HG03097 (cell line): ENCODE measurements at regions not wholly inside any gene's neighbourhood (a gene's known extent, or its start where the extent isn't known, plus 50 kb on each side); places are given as distances from the start of the nearest gene placed in this dataset.
"Not testable (repeated sequence)": the region's sequence is repeated elsewhere in the genome, so short reads cannot be mapped to it uniquely, and the experiment has no call there.

Source experiments
- ATAC-seq: cut with Tn5 transposase; IDR thresholded peaks from one replicate; pipeline ENCODE4 v1.9.1; 2021; ENCODE audit not compliant: unreplicated experiment, low FRiP score

DNA sequence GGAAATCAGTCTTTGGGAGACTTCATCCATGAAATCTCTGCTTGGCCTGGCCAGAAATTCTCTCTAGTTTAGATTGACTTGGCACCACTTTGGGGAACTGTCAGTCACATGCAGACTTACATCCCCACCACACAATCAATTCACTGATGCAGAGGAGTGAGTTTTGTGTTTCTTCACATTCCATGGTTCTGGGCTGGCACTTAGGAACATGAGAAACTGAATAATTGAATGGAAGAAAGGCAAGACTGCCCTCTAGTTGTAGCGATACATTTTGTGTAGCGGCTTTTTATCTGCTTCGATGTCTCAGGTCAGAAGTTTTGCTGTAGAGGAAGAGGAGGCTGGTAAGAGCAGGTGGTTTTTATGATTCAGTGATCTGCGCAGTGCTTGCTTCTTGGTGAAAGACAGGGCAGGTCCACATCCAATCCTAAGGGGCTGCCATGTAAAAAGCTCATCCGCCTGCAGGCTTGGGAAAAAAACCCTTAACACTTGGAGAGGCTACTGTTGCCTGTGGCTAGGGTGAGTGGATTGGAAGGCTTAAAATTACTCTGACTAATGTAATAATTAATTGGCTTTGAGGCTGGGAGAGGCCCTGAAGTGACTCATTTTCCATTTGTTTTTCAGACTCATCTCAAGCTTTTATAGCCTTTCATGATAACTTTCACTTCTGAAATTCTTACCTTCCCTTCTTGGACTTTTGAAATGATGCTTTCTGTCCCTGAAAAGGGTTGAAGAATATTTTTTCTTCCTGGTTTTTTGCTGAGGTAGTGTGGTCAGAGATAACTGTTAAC is 75.4 kb upstream of the LPCAT1 start:
- ATAC-seq, result not testable (repeated sequence)

DNA sequence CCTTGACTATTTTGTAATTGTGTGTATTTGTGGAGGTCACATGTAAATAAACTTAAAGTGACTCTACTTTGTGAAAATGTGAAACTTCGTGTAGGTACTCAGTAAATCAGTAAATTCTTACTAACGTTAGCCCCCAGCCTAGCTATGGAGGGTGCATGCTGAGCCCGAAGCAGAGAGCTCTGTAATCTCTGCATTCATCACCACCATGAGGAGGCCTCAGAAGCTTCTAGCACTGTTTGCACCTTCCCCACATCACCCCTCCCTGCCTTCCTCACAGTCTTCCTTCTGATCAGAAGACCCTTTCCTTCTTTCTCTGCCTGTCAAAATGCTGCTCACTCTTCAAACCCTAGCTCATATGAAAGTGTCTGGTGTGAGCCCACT is 73.3 kb upstream of the LPCAT1 start:
- not testable (repeated sequence) for ATAC-seq

DNA sequence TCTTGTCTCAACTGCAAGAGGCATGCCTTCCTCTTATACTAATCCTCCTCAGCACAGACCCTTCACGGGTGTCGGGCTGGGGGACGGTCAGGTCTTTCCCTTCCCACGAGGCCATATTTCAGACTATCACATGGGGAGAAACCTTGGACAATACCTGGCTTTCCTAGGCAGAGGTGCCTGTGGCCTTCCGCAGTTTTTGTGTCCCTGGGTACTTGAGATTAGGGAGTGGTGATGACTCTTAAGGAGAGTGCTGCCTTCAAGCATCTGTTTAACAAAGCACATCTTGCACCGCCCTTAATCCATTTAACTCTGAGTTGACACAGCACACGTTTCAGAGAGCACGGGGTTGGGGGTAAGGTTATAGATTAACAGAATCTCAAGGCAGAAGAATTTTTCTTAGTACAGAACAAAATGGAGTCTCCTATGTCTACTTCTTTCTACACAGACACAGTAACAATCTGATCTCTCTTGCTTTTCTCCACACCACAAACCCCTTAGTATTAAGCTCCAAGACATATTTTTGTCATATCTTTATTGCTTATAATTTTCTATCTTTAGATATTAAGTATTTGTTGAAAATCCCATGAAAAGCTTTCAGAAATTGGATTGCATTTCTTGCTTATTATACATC is 72.8 kb upstream of the LPCAT1 start:
- ATAC-seq, result not testable (repeated sequence)

DNA sequence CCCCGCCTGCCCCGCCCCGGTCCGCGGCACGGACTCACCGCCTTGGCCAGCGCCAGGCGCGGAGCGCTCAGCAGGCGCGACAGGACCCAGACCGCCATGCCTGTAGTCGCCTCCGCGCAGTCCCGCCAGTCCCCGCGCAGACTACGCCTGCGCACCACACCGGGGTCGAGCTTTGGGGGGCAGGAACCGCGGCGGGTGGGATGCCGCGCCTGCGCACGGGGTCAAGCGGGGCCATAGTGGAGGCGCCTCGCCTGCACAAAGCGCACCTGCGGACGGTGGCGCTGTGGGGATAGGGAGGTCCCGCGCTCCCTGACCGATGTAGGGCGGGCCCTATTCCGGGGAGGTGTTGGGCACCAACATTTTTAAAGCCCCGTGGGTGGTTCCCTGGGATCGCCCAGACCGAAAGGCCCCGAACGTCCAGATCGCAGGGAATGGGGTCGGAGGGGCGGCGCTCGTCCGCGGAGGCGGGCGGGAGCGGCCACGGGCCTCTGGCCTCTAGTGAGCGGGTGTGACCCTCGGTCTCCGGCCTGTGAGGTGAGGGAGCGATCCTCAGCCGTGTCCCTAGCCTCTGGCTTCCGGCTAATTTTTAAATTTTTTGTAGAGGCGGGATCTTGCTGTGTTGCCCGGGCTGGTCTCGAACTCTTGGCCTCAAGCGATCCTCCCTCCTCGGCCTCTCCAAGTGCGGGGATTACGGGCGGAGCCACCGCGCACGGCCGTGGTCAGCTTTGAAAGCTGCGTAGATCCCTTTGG is 70.8 kb upstream of the LPCAT1 start:
- ATAC-seq, result peak; percentile 90

DNA sequence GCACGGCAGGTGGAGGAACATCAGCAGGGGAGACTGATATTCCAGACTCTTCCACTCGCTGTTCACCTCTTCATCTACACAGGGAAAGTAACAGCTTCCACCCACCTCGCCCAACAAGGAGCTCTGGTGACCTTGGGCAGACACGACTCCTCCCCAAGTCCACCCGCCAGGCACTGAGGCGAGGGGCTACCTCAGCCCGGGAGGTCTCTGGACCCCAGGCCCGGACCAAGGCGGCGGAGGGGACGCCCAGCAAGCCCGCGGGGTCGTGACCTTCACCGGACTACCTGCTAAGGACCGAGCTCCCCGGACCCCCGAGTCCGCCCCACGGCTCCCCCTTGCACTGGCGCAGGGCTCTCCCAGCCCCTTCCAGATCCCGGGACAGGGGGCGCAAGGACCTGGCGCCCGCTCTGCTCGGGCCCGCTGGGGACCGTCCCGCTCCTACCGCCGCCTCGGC is 70.2 kb upstream of the LPCAT1 start:
- peak; percentile 6 for ATAC-seq

DNA sequence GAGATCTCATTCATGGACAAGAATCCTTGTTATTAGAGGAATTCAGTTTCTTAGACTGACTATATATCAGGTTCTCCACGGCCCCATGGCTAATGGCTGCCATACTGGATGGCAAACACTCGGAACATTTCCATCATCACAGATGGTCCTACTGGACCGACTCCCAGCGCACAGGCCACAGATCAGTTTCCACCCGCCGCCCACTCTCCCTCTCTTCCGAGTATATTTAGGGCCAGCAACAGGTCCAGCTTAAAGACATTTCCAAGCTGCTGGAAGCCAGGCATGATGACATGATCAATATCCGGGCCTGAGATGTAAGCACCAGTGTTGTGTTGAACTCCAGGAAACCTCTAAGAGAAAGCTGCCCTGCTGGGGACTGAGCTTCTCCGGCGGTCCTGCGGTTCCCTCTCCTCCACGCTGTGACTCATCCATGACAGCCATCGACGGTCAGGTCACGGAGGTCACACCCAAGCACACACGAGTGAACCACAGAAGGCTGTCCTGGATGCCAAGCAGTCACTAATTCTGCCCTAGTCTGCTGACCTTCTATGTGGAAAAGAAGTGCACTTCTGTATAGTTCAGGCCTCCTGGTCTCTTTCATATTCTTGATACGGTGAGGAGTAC is 64.4 kb upstream of the LPCAT1 start:
- not testable (repeated sequence) for ATAC-seq

DNA sequence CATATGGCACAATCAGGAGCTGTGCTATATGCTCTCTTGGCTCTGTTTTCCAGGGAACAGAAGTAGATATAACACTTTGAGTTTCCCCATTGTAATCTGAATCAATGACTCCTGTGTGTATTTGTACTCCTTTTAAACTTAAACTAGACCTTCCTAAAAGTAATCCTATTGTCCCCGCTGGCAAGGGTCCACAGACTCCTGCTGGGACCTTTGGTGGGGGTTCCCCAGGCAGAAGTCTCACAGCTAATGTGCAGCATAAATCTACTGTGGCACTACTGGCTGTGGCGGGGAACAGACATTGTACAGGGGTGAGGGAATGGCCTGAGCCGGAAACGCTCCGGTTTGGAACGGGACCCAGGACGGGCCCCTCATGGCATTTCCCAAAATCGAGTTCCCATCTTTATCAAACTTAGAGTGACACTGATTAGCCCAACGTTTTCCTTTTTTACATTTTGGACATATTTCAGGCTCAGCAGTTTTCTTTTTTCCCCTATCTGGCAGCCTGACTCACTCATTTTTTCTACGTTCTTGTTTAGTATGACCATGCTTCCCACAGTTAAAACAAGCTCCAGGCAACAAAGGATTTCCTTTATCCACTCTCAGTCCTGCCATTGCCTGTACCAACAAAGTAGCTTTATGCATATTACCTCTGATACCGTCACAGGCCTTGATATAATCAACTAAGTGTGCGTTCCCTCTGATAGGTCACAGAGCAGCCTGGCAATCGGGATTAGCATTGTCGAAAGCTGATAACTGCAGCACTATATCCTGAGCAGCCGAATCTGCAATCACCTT is 59.5 kb upstream of the LPCAT1 start:
- ATAC-seq, result not testable (repeated sequence)

DNA sequence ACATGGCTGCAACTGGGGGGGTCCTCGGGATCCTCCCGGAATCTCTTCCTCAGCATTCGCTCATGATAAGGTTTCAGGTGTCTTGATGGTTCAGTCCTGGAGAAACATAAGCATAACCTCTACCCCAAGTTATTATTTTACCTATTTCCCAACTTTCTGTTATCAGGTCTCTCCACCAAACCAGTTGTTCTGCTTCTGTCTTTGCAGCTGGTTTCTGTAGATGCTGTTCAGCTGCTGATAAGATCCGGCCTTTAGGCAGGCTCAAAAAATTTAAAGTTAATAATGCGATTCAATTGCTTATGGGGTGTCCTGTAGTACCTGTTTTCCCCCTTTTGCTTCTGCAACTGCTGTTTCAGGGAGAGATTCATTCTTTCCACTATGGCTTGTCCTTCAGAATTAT is 55.6 kb upstream of the LPCAT1 start:
- ATAC-seq, result not testable (repeated sequence)

DNA sequence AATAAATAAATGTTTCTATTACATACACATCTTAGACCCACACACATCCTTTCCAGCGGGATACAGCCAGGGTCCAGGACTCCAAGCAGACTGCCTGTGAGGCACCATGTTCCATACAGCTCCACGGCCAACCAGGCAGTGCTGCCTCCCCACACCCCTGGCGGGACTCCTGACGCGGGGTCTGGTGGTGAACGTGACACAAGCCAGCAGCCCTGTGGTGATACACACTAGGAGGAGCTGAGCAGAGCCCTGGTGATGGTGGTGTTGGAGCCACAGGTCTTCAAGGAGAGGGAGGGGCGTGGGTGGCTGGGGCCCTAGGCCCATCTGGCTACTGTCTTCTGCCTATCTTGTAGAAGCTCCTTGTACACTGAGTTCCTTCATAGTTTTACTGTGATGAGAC is 53.1 kb upstream of the LPCAT1 start:
- ATAC-seq, result not testable (repeated sequence)

DNA sequence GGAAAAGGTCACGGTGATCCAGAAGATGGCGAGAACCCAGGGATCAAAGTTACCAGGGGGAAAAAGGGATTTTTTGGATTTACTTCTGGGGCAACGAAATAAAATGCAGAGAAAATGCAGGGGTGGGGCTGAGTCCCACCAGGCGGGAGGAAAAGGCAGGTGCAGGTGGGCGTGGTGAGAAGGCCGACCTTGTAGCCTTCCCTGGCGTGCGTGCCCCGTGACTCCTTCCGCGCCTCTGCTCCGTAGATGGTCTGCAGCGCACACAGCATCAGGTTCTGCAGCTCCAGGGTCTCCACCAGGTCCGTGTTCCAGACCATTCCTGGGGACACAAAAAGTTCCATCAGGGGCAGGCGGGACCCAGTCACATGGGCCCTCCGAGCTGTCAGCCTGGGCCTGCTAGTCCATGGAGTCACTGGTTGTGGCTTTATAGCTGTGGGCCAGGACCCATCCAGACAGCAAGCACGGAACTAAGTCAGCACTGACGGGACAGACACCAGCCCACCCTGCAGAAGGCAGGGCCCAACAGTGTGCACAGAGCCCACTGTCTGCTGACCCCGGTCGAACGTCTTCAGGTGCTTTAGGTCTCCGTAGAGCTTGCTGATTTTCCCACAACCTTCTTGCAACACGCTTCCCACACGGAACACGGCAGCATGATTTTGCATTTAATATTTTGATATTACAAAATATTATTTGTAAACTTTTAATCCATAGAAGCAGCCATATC is 52.4 kb upstream of the LPCAT1 start:
- ATAC-seq, result not testable (repeated sequence)

DNA sequence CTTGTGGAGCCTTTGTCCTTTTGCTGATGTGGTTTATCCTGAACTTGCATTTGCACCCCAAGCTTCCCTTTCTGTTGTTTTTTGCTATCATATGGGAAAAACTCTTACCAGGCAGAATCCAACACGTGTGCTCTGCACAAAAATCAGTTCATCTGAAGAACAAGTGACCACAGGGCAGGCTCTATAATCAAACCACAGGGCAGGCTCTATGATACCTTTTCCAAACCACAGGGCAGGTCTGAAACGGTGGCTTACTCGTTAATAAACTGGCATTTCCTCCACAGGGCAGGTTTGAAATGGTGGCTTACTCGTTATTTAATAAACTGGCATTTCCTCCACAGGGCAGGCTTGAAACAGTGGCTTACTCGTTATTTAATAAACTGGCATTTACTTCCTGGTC is 51.7 kb upstream of the LPCAT1 start:
- not testable (repeated sequence) for ATAC-seq

DNA sequence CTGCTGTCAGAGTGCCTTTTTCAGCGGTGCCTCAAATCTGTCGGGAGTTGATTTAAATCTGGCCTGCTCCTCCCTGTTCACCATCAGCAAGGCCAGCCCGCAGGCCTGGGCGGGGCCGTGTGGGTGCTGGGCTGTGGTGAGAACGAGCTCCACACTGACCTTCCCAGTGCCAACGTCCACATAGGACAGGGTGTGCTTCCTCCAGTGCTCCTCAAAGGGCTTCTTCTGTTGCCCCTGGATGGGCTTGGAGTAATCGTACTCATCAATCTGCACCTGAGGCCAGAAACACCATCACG is 50.2 kb upstream of the LPCAT1 start:
- ATAC-seq, result not testable (repeated sequence)

DNA sequence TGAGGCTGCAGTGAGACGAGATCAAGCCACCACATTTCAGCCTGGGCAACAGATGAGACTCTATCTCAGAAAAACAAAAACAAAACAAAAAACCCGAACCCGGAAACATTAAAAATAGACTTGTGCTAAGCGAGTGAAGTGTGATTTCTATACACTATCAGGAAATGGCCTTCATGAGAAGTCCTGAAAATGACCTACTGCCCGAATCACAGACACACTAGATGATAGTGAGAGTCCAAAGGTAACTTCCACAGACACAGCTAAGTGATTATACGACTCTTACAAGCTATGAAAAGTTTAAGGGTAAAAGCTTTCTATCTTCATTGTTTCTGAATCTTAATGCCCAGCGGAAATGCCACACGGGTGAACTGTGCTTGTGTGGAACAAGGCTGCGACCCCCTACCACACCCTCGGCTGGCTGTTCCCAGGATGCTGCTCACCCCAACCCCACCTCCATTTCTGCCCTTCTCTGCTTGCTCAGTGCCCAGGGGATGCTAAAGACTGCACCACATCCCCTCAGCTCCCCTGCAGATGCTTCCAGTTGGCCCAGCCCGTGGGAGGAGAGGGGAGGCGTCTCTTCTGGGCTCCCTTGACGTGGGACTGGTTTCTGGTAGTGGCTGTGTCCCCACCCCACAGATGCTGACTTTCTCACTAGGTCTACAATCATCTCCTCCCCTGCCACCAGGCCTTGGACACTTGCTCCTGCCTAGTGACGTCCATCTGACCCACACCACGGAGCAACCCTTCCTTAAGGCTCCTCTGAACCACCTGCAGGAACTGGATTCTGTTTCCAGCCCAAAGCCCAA is 49.7 kb upstream of the LPCAT1 start:
- not testable (repeated sequence) for ATAC-seq
